Hepatocyte (in vitro differentiated cells): ENCODE measurements at regions not wholly inside any gene's neighbourhood (a gene's known extent, or its start where the extent isn't known, plus 50 kb on each side); places are given as distances from the start of the nearest gene placed in this dataset.

Experiments
- CTCF ChIP-seq: fragments of 200-600 bp; sonication (generic); IDR thresholded peaks from 2 replicates; pipeline ENCODE4 v1.5.1; 2016; ENCODE audit warnings: antibody characterized with exemption, mild to moderate bottlenecking; ENCODE audit not compliant: poor library complexity
- EZH2 ChIP-seq: fragments of 200-600 bp; sonication (generic); IDR thresholded peaks from 2 replicates; pipeline ENCODE4 v1.6.1; 2016; ENCODE audit warnings: antibody characterized with exemption, mild to moderate bottlenecking, borderline replicate concordance

- TF ChIP-seq CTCF (no peak), EZH2 (no peak)
Measured at GRCh38 chr5:3182133-3182876, 413.3 kb upstream of the IRX1 start.
